WTC11 (cell line): ENCODE measurements at regions not wholly inside any gene's neighbourhood (a gene's known extent, or its start where the extent isn't known, plus 50 kb on each side); places are given as distances from the start of the nearest gene placed in this dataset.

Source experiments
- ATAC-seq: fragments of 200-7000 bp; cut with Tn5 transposase; 2 replicates; pipeline ENCODE4 v1.10.0; 2021; ENCODE audit warnings: mild to moderate bottlenecking, moderate library complexity
- CTCF ChIA-PET: fragments of 300-600 bp; sonication (Branson Sonifier 250); formaldehyde crosslinking; loops from one replicate; lab custom pipeline; 2021; ENCODE audit warnings: antibody characterized with exemption; lab: Charles Lee
- POLR2A ChIA-PET: fragments of 350-600 bp; sonication (Branson Sonifier 250); formaldehyde crosslinking; loops from one replicate; lab custom pipeline; 2021; ENCODE audit warnings: antibody characterized with exemption; lab: Charles Lee
- DNase-seq: peaks from one replicate; pipeline ENCODE4 v3.0.0; 2021; ENCODE audit warnings: low spot score
- H3K27ac Mint-ChIP-seq: 2 replicates; pipeline ENCODE4 v1.8.0; 2021; ENCODE audit warnings: mixed read lengths
- H3K27me3 Mint-ChIP-seq: 2 replicates; pipeline ENCODE4 v1.8.0; 2021; ENCODE audit warnings: low read depth, mild to moderate bottlenecking, moderate library complexity, mixed read lengths
- H3K36me3 Mint-ChIP-seq: 2 replicates; pipeline ENCODE4 v1.8.0; 2021; ENCODE audit warnings: mixed read lengths
- H3K4me1 Mint-ChIP-seq: 2 replicates; pipeline ENCODE4 v1.8.0; 2022; ENCODE audit warnings: mixed read lengths
- H3K4me3 Mint-ChIP-seq: 2 replicates; pipeline ENCODE4 v1.8.0; 2021; ENCODE audit warnings: mild to moderate bottlenecking, moderate library complexity, mixed read lengths
- H3K9me3 Mint-ChIP-seq: 2 replicates; pipeline ENCODE4 v1.8.0; 2021; ENCODE audit warnings: mixed read lengths
- AR ChIP-seq: fragments of 250-450 bp; sonication (Bioruptor Pico); IDR thresholded peaks from 2 replicates; pipeline ENCODE4 v1.9.0; 2021; ENCODE audit warnings: mild to moderate bottlenecking
- ATF1 ChIP-seq: sonication (generic); formaldehyde crosslinking; IDR thresholded peaks from 2 replicates; pipeline ENCODE4 v1.8.1; 2023; ENCODE audit warnings: mild to moderate bottlenecking, moderate library complexity, missing genetic modification reagents
- CBFB ChIP-seq: sonication (generic); formaldehyde crosslinking; IDR thresholded peaks from 2 replicates; pipeline ENCODE4 v1.8.1; 2022; ENCODE audit warnings: mild to moderate bottlenecking, low read depth, missing genetic modification reagents
- ELF4 ChIP-seq: sonication (generic); formaldehyde crosslinking; IDR thresholded peaks from 2 replicates; pipeline ENCODE4 v1.8.1; 2022; ENCODE audit warnings: low read depth, mild to moderate bottlenecking, moderate library complexity, missing genetic modification reagents
- FOXP1 ChIP-seq: sonication (generic); formaldehyde crosslinking; IDR thresholded peaks from 2 replicates; pipeline ENCODE4 v1.8.0; 2022; ENCODE audit warnings: missing genetic modification reagents, mild to moderate bottlenecking, moderate library complexity, borderline replicate concordance
- GTF2I ChIP-seq: fragments of 250-450 bp; sonication (Bioruptor Pico); conservative IDR thresholded peaks from 2 replicates; pipeline ENCODE4 v1.4.0; 2021; ENCODE audit warnings: mild to moderate bottlenecking
- JAZF1 ChIP-seq: fragments of 250-450 bp; sonication (Bioruptor Pico); IDR thresholded peaks from 2 replicates; pipeline ENCODE4 v1.9.0; 2021; ENCODE audit warnings: moderate library complexity, mild to moderate bottlenecking, inconsistent platforms
- PRDM15 ChIP-seq: sonication (generic); formaldehyde crosslinking; IDR thresholded peaks from 2 replicates; pipeline ENCODE4 v1.8.0; 2022; ENCODE audit warnings: missing genetic modification reagents
- RORB ChIP-seq: fragments of 250-450 bp; sonication (Bioruptor Pico); IDR thresholded peaks from 2 replicates; pipeline ENCODE4 v1.9.0; 2021; ENCODE audit warnings: mild to moderate bottlenecking
- SMAD4 ChIP-seq: sonication (generic); formaldehyde crosslinking; IDR thresholded peaks from 2 replicates; pipeline ENCODE4 v1.8.0; 2022; ENCODE audit warnings: mild to moderate bottlenecking, missing genetic modification reagents
- TEAD4 ChIP-seq: sonication (generic); formaldehyde crosslinking; IDR thresholded peaks from 2 replicates; pipeline ENCODE4 v1.8.0; 2022; ENCODE audit warnings: mild to moderate bottlenecking, missing genetic modification reagents
- TP53 ChIP-seq: sonication (generic); formaldehyde crosslinking; IDR thresholded peaks from 2 replicates; pipeline ENCODE4 v1.8.1; 2023; ENCODE audit warnings: mild to moderate bottlenecking, missing genetic modification reagents
- ZBTB21 ChIP-seq: sonication (generic); formaldehyde crosslinking; IDR thresholded peaks from 2 replicates; pipeline ENCODE4 v1.8.1; 2023; ENCODE audit warnings: mild to moderate bottlenecking, missing genetic modification reagents, borderline replicate concordance
- ZBTB43 ChIP-seq: sonication (generic); formaldehyde crosslinking; IDR thresholded peaks from 2 replicates; pipeline ENCODE4 v1.8.1; 2023; ENCODE audit warnings: mild to moderate bottlenecking, missing genetic modification reagents
- ZNF263 ChIP-seq: sonication (generic); formaldehyde crosslinking; IDR thresholded peaks from 2 replicates; pipeline ENCODE4 v1.8.1; 2022; ENCODE audit warnings: low read depth, mild to moderate bottlenecking, moderate library complexity, missing genetic modification reagents
- ZNF416 ChIP-seq: fragments of 250-450 bp; sonication (Bioruptor Pico); IDR thresholded peaks from 2 replicates; pipeline ENCODE4 v1.9.0; 2021; ENCODE audit warnings: mild to moderate bottlenecking, inconsistent platforms
- ZNF512 ChIP-seq: sonication (generic); formaldehyde crosslinking; IDR thresholded peaks from 2 replicates; pipeline ENCODE4 v1.8.1; 2022; ENCODE audit warnings: missing genetic modification reagents, borderline replicate concordance
- TF ChIP-seq, protein P1 (sequence below): fragments of 250-450 bp; sonication (Bioruptor Pico); IDR thresholded peaks from 2 replicates; pipeline ENCODE4 v1.9.0; 2021; ENCODE audit warnings: mild to moderate bottlenecking, borderline replicate concordance
- TF ChIP-seq, protein P2 (sequence below): fragments of 250-450 bp; sonication (Bioruptor Pico); conservative IDR thresholded peaks from 2 replicates; pipeline ENCODE4 v1.9.0; 2021; ENCODE audit warnings: mild to moderate bottlenecking

DNA sequence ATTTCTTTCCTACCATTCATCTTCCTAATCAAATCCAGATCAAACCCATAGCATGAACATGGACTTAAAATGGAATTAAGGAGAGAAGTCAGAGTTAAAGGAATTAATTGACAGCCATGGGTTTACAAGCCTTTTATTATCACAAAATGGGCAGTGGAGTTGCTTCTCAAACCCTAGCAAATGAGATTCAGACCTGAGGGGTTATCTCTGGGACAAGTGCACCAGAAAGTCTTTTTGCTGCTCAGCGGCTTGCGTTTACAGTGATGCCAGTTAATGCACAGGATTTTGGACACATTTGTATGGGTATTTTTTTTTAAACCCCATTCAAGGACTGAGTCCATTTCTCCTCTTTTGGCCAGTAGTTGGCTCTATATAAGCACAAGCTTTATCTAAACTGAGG lies 503.0 kb downstream of the EFNB2 start (continued):
- TF ChIP-seq, protein P1, sequence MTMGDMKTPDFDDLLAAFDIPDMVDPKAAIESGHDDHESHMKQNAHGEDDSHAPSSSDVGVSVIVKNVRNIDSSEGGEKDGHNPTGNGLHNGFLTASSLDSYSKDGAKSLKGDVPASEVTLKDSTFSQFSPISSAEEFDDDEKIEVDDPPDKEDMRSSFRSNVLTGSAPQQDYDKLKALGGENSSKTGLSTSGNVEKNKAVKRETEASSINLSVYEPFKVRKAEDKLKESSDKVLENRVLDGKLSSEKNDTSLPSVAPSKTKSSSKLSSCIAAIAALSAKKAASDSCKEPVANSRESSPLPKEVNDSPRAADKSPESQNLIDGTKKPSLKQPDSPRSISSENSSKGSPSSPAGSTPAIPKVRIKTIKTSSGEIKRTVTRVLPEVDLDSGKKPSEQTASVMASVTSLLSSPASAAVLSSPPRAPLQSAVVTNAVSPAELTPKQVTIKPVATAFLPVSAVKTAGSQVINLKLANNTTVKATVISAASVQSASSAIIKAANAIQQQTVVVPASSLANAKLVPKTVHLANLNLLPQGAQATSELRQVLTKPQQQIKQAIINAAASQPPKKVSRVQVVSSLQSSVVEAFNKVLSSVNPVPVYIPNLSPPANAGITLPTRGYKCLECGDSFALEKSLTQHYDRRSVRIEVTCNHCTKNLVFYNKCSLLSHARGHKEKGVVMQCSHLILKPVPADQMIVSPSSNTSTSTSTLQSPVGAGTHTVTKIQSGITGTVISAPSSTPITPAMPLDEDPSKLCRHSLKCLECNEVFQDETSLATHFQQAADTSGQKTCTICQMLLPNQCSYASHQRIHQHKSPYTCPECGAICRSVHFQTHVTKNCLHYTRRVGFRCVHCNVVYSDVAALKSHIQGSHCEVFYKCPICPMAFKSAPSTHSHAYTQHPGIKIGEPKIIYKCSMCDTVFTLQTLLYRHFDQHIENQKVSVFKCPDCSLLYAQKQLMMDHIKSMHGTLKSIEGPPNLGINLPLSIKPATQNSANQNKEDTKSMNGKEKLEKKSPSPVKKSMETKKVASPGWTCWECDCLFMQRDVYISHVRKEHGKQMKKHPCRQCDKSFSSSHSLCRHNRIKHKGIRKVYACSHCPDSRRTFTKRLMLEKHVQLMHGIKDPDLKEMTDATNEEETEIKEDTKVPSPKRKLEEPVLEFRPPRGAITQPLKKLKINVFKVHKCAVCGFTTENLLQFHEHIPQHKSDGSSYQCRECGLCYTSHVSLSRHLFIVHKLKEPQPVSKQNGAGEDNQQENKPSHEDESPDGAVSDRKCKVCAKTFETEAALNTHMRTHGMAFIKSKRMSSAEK = no peak
- TF ChIP-seq, protein P2, sequence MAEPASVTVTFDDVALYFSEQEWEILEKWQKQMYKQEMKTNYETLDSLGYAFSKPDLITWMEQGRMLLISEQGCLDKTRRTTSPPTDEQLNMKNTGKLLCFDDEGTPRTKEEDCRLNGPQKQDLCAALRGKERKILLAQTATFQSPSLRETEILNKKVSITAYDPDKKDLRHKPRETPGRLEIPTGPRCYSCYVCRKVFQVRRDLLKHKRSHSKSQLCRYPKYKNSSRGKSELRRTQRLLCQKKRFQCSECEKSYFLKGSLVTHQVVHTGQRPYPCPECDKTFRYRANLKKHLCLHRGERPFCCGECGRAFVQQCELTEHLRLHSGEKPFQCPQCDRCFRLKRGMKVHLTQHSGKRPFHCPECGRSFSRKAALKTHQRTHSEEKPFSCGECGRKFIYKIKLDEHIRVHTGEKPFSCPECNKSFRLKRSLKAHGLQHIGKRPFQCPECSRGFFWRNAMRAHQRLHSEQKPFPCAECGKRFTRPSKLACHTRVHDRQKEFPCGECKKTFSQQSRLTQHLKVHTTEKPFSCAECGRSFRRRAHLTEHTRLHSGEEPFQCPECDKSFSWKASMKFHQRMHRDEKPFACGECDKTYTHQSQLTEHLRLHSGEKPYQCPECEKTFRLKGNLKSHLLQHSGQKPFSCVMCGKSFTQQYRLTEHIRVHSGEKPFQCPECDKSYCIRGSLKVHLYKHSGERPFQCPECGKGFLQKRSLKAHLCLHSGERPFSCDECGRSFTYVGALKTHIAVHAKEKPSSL (CRISPR knock-in tag) = no peak
- TF ChIP-seq ZBTB43 = no peak
- no peak for TF ChIP-seq ZBTB21 (CRISPR knock-in tag)
- TF ChIP-seq ZNF263 (CRISPR knock-in tag) = no peak
- TF ChIP-seq SMAD4 = no peak
- no peak for TF ChIP-seq GTF2I (CRISPR knock-in tag)

DNA sequence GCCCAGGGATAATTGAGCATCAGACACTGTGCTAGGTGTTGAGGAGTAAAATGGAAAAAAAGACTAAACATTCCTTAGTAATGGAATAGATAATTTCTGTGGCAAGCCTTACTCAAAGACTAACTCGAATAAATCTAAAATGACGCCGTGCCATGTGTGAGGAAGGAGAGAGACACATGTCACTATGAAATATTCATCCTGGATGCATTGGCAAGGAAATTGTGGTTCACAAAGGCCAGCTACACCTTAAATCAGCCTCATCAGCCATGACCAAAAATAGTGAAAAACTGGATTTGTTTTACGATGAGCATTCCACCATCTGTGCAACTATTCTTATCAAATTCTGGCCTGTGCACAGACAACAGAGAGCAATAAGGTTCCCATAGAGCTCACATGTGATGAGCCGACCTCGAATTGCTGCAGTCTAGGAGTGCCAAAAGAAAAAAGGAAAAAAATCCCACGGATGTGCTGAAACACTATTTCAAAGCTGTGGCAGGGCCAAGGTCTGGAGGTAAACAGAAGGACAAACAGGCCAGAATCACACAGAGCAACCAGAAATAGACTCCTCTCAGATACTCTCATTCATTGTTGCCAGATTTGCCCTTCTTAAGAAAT lies 505.7 kb downstream of the EFNB2 start:
- H3K27me3 Mint-ChIP-seq = no peaks in the 10 kb centered on the region
- ATAC-seq = no peak
- no peak overlapping the region for H3K27ac Mint-ChIP-seq
- DNase-seq = no peak
- H3K4me1 Mint-ChIP-seq = no peaks in the 10 kb centered on the region
- peaks cover 4% of the 10 kb centered on the region for H3K9me3 Mint-ChIP-seq
- no peak overlapping the region for H3K4me3 Mint-ChIP-seq
- POLR2A ChIA-PET = no interaction called here
- H3K36me3 Mint-ChIP-seq = no peaks in the 10 kb centered on the region
- TF ChIP-seq ZNF416 (CRISPR knock-in tag) (no peak), ELF4 (no peak), JAZF1 (CRISPR knock-in tag) (no peak), AR (no peak), ATF1 (no peak)
- TF ChIP-seq, all 79 proteins: peak for 0
- CTCF ChIA-PET = no interaction called here

GRCh38 chr13:106028911-106029310 lies 506.6 kb downstream of the EFNB2 start:
- Mint-ChIP-seq H3K36me3 (no peaks in the 10 kb centered on the region), H3K4me3 (no peak overlapping the region), H3K27me3 (no peaks in the 10 kb centered on the region), H3K9me3 (peaks cover 7% of the 10 kb centered on the region), H3K27ac (no peak overlapping the region), H3K4me1 (no peaks in the 10 kb centered on the region)
- DNase-seq (no peak), ATAC-seq (no peak)
- POLR2A ChIA-PET = no interaction called here
- CTCF ChIA-PET = no interaction called here
- no peak for TF ChIP-seq ZNF512
- TF ChIP-seq RORB (CRISPR knock-in tag) = no peak
- no peak for TF ChIP-seq TP53
- no peak for TF ChIP-seq TEAD4
- no peak for TF ChIP-seq FOXP1 (CRISPR knock-in tag)
- TF ChIP-seq CBFB (CRISPR knock-in tag) = no peak
- no peak for TF ChIP-seq PRDM15 (CRISPR knock-in tag)
